ENCODE measurements at regions not wholly inside any gene's neighbourhood (a gene's known extent, or its start where the extent isn't known, plus 50 kb on each side); places are given as distances from the start of the nearest gene placed in this dataset.

DNA sequence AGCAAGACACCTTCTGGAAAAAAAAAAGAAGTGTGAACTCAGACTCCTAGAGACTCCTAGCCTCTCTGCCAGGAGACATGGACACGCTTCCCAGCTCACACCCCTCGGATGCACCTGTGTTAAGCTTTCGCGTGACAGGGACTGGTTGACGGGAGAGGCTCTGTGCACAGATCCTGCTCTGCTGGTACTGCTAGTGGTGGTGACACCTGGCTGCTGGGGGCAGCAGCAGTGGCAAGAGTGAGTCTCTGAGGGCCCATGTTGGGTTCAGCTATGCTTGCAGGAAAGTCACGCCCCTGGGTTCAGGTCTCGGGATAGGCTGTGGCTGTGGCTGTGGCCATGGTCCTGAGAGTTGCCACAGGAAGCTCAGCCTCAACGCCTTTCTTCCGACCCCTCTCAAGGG is 81.1 kb downstream of the XRCC2 start:
- TF ChIP-seq, protein P1, sequence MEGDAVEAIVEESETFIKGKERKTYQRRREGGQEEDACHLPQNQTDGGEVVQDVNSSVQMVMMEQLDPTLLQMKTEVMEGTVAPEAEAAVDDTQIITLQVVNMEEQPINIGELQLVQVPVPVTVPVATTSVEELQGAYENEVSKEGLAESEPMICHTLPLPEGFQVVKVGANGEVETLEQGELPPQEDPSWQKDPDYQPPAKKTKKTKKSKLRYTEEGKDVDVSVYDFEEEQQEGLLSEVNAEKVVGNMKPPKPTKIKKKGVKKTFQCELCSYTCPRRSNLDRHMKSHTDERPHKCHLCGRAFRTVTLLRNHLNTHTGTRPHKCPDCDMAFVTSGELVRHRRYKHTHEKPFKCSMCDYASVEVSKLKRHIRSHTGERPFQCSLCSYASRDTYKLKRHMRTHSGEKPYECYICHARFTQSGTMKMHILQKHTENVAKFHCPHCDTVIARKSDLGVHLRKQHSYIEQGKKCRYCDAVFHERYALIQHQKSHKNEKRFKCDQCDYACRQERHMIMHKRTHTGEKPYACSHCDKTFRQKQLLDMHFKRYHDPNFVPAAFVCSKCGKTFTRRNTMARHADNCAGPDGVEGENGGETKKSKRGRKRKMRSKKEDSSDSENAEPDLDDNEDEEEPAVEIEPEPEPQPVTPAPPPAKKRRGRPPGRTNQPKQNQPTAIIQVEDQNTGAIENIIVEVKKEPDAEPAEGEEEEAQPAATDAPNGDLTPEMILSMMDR (IDR thresholded peaks at IDR 0.05): no peak
- TF ChIP-seq POLR2A (IDR thresholded peaks at IDR 0.05): no peak

Data from body of pancreas (tissue), 4 donors.